Upper lobe of right lung (tissue), 1 donor: ENCODE measurements at regions not wholly inside any gene's neighbourhood (a gene's known extent, or its start where the extent isn't known, plus 50 kb on each side); places are given as distances from the start of the nearest gene placed in this dataset.

Source experiments
- ATAC-seq: fragments of 200-7000 bp; cut with Tn5 transposase; one replicate; pipeline ENCODE4 v1.9.1; 2020; ENCODE audit warnings: mild to moderate bottlenecking, moderate library complexity
- DNase-seq: peaks from one replicate; pipeline ENCODE4 v3.0.0-alpha.2; 2020
- H3K27ac ChIP-seq: fragments of 200-600 bp; one replicate; pipeline ENCODE4 v1.8.0; 2022
- H3K27me3 ChIP-seq: fragments of 200-600 bp; one replicate; pipeline ENCODE4 v1.8.0; 2022; ENCODE audit warnings: mild to moderate bottlenecking
- H3K36me3 ChIP-seq: fragments of 200-600 bp; one replicate; pipeline ENCODE4 v1.8.0; 2022
- H3K4me1 ChIP-seq: fragments of 200-600 bp; one replicate; pipeline ENCODE4 v1.8.0; 2022
- H3K4me3 ChIP-seq: fragments of 200-600 bp; one replicate; pipeline ENCODE4 v1.8.0; 2022; ENCODE audit warnings: mild to moderate bottlenecking
- H3K9me3 ChIP-seq: fragments of 200-600 bp; one replicate; pipeline ENCODE4 v1.8.0; 2022
- CTCF ChIP-seq: fragments of 200-600 bp; IDR thresholded peaks from one replicate; pipeline ENCODE4 v1.8.0; 2022; ENCODE audit warnings: antibody characterized with exemption
- intact Hi-C: fragments of 100-400 bp; cut with DNase I; formaldehyde crosslinking; loops from one replicate; pipeline ENCODE4 v1.11.0; 2022
- donor health status: DM: no; HTN: yes; CAD: no; lungs with severe emphysema.

DNA sequence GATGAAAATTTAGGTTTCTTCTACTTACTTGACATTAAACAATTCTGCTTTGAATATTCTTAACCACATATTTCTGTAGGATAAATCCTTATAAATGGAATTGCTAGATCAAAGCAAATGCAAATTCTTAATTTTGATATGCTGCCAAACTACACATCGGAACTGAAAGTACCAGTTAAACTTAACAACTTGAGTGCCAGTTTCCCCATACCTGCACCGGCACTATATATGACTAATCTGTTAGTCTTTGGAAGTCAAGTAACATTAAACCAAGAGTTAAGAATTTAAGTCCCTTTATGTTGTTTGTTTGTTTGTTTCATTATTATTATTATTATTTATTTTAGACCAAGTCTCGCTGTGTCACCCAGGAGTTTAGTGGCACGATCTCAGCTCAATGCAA lies 103.9 kb upstream of the AKAP13 start:
- DNase-seq (no peak), ATAC-seq (no peak)
- Histone ChIP-seq H3K9me3 (no peaks in the 10 kb centered on the region), H3K4me1 (no peaks in the 10 kb centered on the region), H3K27ac (no peak overlapping the region), H3K4me3 (no peak overlapping the region), H3K36me3 (no peaks in the 10 kb centered on the region), H3K27me3 (no peaks in the 10 kb centered on the region)
- intact Hi-C loops, result no loop called here
- no peak for TF ChIP-seq CTCF

- Histone ChIP-seq H3K4me3 (no peak overlapping the region), H3K27ac (no peak overlapping the region), H3K9me3 (no peaks in the 10 kb centered on the region), H3K4me1 (no peaks in the 10 kb centered on the region), H3K36me3 (no peaks in the 10 kb centered on the region), H3K27me3 (no peaks in the 10 kb centered on the region)
- ATAC-seq (no peak), DNase-seq (no peak)
- TF ChIP-seq CTCF, result no peak
- intact Hi-C loops, result no loop called here
Observed at GRCh38 chr15:85276921-85277320, 103.5 kb upstream of the AKAP13 start.

- no peak for DNase-seq
- Histone ChIP-seq H3K27ac (no peak overlapping the region), H3K27me3 (no peaks in the 10 kb centered on the region), H3K36me3 (no peaks in the 10 kb centered on the region), H3K9me3 (no peaks in the 10 kb centered on the region), H3K4me3 (no peak overlapping the region), H3K4me1 (no peaks in the 10 kb centered on the region)
- TF ChIP-seq CTCF, result no peak
- intact Hi-C loops, result no loop called here
- ATAC-seq, result no peak
Observed at GRCh38 chr15:85277847-85278370, 102.5 kb upstream of the AKAP13 start.

DNA sequence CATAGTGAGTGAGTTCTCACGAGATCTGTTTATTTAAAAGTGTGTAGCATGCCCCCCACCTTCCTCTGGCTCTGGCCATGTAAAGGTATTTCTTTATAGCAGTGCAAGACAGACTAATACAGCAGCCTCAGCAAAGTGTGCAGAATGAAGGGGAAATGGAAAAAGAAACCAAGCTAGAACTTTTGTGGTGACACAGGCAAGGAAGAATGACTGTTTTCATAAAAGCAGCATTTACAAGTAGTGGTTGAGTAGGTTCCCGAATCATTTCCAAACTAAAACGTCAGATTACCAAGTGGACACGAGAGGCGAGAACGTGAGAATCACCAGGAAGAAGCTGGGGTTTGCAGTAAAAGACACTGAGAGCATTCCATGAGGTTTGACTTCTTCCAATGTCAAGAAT lies 100.2 kb upstream of the AKAP13 start:
- Histone ChIP-seq H3K27me3 (no peaks in the 10 kb centered on the region), H3K4me3 (no peak overlapping the region), H3K9me3 (no peaks in the 10 kb centered on the region), H3K27ac (no peak overlapping the region), H3K36me3 (no peaks in the 10 kb centered on the region), H3K4me1 (no peaks in the 10 kb centered on the region)
- DNase-seq, result no peak
- no peak for ATAC-seq
- TF ChIP-seq CTCF, result no peak
- intact Hi-C loops, result no loop called here

DNA sequence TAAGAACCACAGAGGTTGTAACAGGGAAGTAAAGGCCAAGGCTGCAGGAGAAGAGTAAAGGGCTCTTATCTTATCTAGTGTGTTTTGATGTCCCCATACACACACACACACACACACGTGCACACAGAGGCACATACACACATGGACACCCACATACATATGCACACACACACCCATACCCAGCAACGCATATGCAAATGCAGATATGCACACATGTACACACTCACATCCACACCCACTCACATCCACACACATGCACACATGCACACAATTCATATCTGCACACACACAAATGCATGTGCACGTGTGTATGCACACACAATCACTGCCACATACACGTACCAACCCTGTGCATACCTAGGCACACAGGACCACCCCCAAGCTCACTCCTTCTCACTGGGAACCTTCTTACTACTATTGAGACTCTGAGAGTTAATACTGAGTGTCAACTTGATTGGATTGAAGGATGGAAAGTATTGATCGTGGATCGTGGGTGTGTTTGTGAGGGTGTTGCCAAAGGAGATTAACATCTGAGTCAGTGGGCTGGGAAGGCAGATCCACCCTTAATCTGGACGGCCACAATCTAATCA lies 99.0 kb upstream of the AKAP13 start:
- Histone ChIP-seq H3K4me3 (no peak overlapping the region), H3K9me3 (no peaks in the 10 kb centered on the region), H3K36me3 (no peaks in the 10 kb centered on the region), H3K27ac (no peak overlapping the region), H3K4me1 (no peaks in the 10 kb centered on the region), H3K27me3 (no peaks in the 10 kb centered on the region)
- intact Hi-C loops, result no loop called here
- DNase-seq (no peak), ATAC-seq (no peak)
- no peak for TF ChIP-seq CTCF
